KMS-11 (cell line): ENCODE measurements at regions not wholly inside any gene's neighbourhood (a gene's known extent, or its start where the extent isn't known, plus 50 kb on each side); places are given as distances from the start of the nearest gene placed in this dataset.

Experiments used
- H2AFZ ChIP-seq: fragments of 200-600 bp; sonication (generic); 2 replicates; pipeline ENCODE4 v1.6.1; 2016; ENCODE audit warnings: antibody characterized with exemption, mixed run types, low read depth
- H3K27ac ChIP-seq: fragments of 200-600 bp; sonication (generic); 2 replicates; pipeline ENCODE4 v1.6.1; 2016; ENCODE audit warnings: mild to moderate bottlenecking, mixed run types
- H3K27me3 ChIP-seq: fragments of 200-600 bp; sonication (generic); 2 replicates; pipeline ENCODE4 v1.6.1; 2017; ENCODE audit warnings: mild to moderate bottlenecking, low read depth, mixed run types, moderate library complexity; ENCODE audit not compliant: insufficient read depth
- H3K36me3 ChIP-seq: fragments of 200-600 bp; sonication (generic); 2 replicates; pipeline ENCODE4 v1.6.1; 2017; ENCODE audit warnings: mild to moderate bottlenecking, mixed run types; ENCODE audit not compliant: insufficient read depth
- H3K4me1 ChIP-seq: fragments of 200-600 bp; sonication (generic); 2 replicates; pipeline ENCODE4 v1.6.1; 2016; ENCODE audit warnings: mild to moderate bottlenecking, low read depth, mixed run types; ENCODE audit not compliant: poor library complexity, severe bottlenecking
- H3K4me2 ChIP-seq: fragments of 200-600 bp; sonication (generic); 2 replicates; pipeline ENCODE4 v1.7.0; 2016; ENCODE audit warnings: mild to moderate bottlenecking, mixed run types
- H3K4me3 ChIP-seq: fragments of 200-600 bp; sonication (generic); IDR thresholded peaks from 2 replicates; pipeline ENCODE4 v1.6.1; 2017; ENCODE audit warnings: low read depth, low read length, mixed read lengths; ENCODE audit not compliant: insufficient read depth
- H3K79me2 ChIP-seq: fragments of 200-600 bp; sonication (generic); 2 replicates; pipeline ENCODE4 v1.6.1; 2016; ENCODE audit warnings: low read depth, mixed run types; ENCODE audit not compliant: insufficient read depth
- H3K9ac ChIP-seq: fragments of 200-600 bp; sonication (generic); 2 replicates; pipeline ENCODE4 v1.6.1; 2016; ENCODE audit warnings: mild to moderate bottlenecking, mixed run types
- H4K20me1 ChIP-seq: fragments of 200-600 bp; sonication (generic); 2 replicates; pipeline ENCODE4 v1.6.1; 2016; ENCODE audit warnings: mild to moderate bottlenecking, mixed run types; ENCODE audit not compliant: insufficient read depth
- CTCF ChIP-seq: fragments of 200-600 bp; sonication (generic); conservative IDR thresholded peaks from 2 replicates; pipeline ENCODE4 v1.6.1; 2017; ENCODE audit warnings: low read depth, mild to moderate bottlenecking, antibody characterized with exemption, low read length, moderate library complexity, mixed read lengths

- Histone ChIP-seq H3K79me2 (no peaks in the 10 kb centered on the region), H2AFZ (no peak overlapping the region), H3K27ac (no peak overlapping the region), H3K9ac (no peak overlapping the region), H3K36me3 (no peaks in the 10 kb centered on the region), H3K27me3 (no peaks in the 10 kb centered on the region), H3K4me3 (no peak overlapping the region), H4K20me1 (no peaks in the 10 kb centered on the region), H3K4me1 (no peaks in the 10 kb centered on the region), H3K4me2 (no peak overlapping the region)
- TF ChIP-seq CTCF = no peak
Measured at GRCh38 chr1:157240495-157241184, 102.4 kb upstream of the ETV3 start.

- Histone ChIP-seq H3K4me2 (no peak overlapping the region), H4K20me1 (no peaks in the 10 kb centered on the region), H3K27ac (no peak overlapping the region), H3K4me1 (no peaks in the 10 kb centered on the region), H3K36me3 (no peaks in the 10 kb centered on the region), H3K79me2 (no peaks in the 10 kb centered on the region), H3K4me3 (no peak overlapping the region), H3K9ac (no peak overlapping the region), H2AFZ (no peak overlapping the region), H3K27me3 (no peaks in the 10 kb centered on the region)
- no peak for TF ChIP-seq CTCF
Measured at GRCh38 chr1:157239936-157240335, 101.7 kb upstream of the ETV3 start.

- H4K20me1 ChIP-seq = no peaks in the 10 kb centered on the region
- no peaks in the 10 kb centered on the region for H3K79me2 ChIP-seq
- H3K36me3 ChIP-seq = no peaks in the 10 kb centered on the region
- H3K27me3 ChIP-seq = no peaks in the 10 kb centered on the region
- H3K27ac ChIP-seq = no peak overlapping the region
- no peak overlapping the region for H2AFZ ChIP-seq
- H3K4me3 ChIP-seq = no peak overlapping the region
- no peak overlapping the region for H3K4me2 ChIP-seq
- no peak overlapping the region for H3K9ac ChIP-seq
- no peaks in the 10 kb centered on the region for H3K4me1 ChIP-seq
- no peak for TF ChIP-seq CTCF
Measured at GRCh38 chr1:157238585-157238984, 100.4 kb upstream of the ETV3 start.

GRCh38 chr1:157237981-157238380, 99.8 kb upstream of the ETV3 start:
- Histone ChIP-seq H2AFZ (no peak overlapping the region), H4K20me1 (no peaks in the 10 kb centered on the region), H3K9ac (no peak overlapping the region), H3K4me2 (no peak overlapping the region), H3K4me3 (no peak overlapping the region), H3K27ac (no peak overlapping the region), H3K27me3 (no peaks in the 10 kb centered on the region), H3K36me3 (no peaks in the 10 kb centered on the region), H3K79me2 (no peaks in the 10 kb centered on the region), H3K4me1 (no peaks in the 10 kb centered on the region)
- TF ChIP-seq CTCF = no peak
